ENCODE measurements at regions not wholly inside any gene's neighbourhood (a gene's known extent, or its start where the extent isn't known, plus 50 kb on each side); places are given as distances from the start of the nearest gene placed in this dataset.

- no peak for TF ChIP-seq CTCF (IDR thresholded peaks at IDR 0.05; ENCODE audit: insufficient read depth, low read length, poor library complexity, severe bottlenecking)
- H3K4me3 ChIP-seq (replicated peaks; ENCODE audit: low read depth, low read length) = no peak overlapping the region
- H3K36me3 ChIP-seq (ENCODE audit: control insufficient read depth, insufficient read depth, low read length) = no peaks in the 10 kb centered on the region
- no peak for DNase-seq (ENCODE audit: extremely low read depth, insufficient read length)
- no peaks in the 10 kb centered on the region for H3K27me3 ChIP-seq (replicated peaks; ENCODE audit: control insufficient read depth, insufficient read depth, low read length)
Observed at GRCh38 chr1:81517987-81518386, 282.7 kb upstream of the ADGRL2 start.

- Histone ChIP-seq H3K27me3 (replicated peaks; ENCODE audit: control insufficient read depth, insufficient read depth, low read length) (no peaks in the 10 kb centered on the region), H3K4me3 (replicated peaks; ENCODE audit: low read depth, low read length) (no peak overlapping the region), H3K36me3 (ENCODE audit: control insufficient read depth, insufficient read depth, low read length) (no peaks in the 10 kb centered on the region)
- TF ChIP-seq CTCF (IDR thresholded peaks at IDR 0.05; ENCODE audit: insufficient read depth, low read length, poor library complexity, severe bottlenecking) = no peak
- DNase-seq (ENCODE audit: extremely low read depth, insufficient read length) = no peak
Observed at GRCh38 chr1:81513796-81514354, 286.9 kb upstream of the ADGRL2 start.

GRCh38 chr1:81512252-81513003 lies 288.3 kb upstream of the ADGRL2 start:
- H3K4me3 ChIP-seq (replicated peaks; ENCODE audit: low read depth, low read length) = no peak overlapping the region
- no peaks in the 10 kb centered on the region for H3K27me3 ChIP-seq (replicated peaks; ENCODE audit: control insufficient read depth, insufficient read depth, low read length)
- no peak for DNase-seq (ENCODE audit: extremely low read depth, insufficient read length)
- no peak for TF ChIP-seq CTCF (IDR thresholded peaks at IDR 0.05; ENCODE audit: insufficient read depth, low read length, poor library complexity, severe bottlenecking)
- H3K36me3 ChIP-seq (ENCODE audit: control insufficient read depth, insufficient read depth, low read length) = no peaks in the 10 kb centered on the region

- no peak for DNase-seq (ENCODE audit: extremely low read depth, insufficient read length)
- TF ChIP-seq CTCF (IDR thresholded peaks at IDR 0.05; ENCODE audit: insufficient read depth, low read length, poor library complexity, severe bottlenecking) = no peak
- Histone ChIP-seq H3K27me3 (replicated peaks; ENCODE audit: control insufficient read depth, insufficient read depth, low read length) (no peaks in the 10 kb centered on the region), H3K36me3 (ENCODE audit: control insufficient read depth, insufficient read depth, low read length) (no peaks in the 10 kb centered on the region), H3K4me3 (replicated peaks; ENCODE audit: low read depth, low read length) (no peak overlapping the region)
Observed at GRCh38 chr1:81511281-81511680, 289.5 kb upstream of the ADGRL2 start.

- H3K27me3 ChIP-seq (replicated peaks; ENCODE audit: control insufficient read depth, insufficient read depth, low read length) = no peaks in the 10 kb centered on the region
- TF ChIP-seq CTCF (IDR thresholded peaks at IDR 0.05; ENCODE audit: insufficient read depth, low read length, poor library complexity, severe bottlenecking) = no peak
- H3K4me3 ChIP-seq (replicated peaks; ENCODE audit: low read depth, low read length) = no peak overlapping the region
- DNase-seq (ENCODE audit: extremely low read depth, insufficient read length) = no peak
- no peaks in the 10 kb centered on the region for H3K36me3 ChIP-seq (ENCODE audit: control insufficient read depth, insufficient read depth, low read length)
Observed at GRCh38 chr1:81510701-81511100, 290.0 kb upstream of the ADGRL2 start.

Measured in GM06990 (cell line).